ENCODE measurements at regions not wholly inside any gene's neighbourhood (a gene's known extent, or its start where the extent isn't known, plus 50 kb on each side); places are given as distances from the start of the nearest gene placed in this dataset.

GRCh38 chr6:109225946-109226345, 130.6 kb downstream of the CEP57L1 start (continued):
- TF ChIP-seq REST (IDR thresholded peaks at IDR 0.05; ENCODE audit: unreplicated experiment), result no peak
- TF ChIP-seq EZH2 (IDR thresholded peaks at IDR 0.05; ENCODE audit: low read depth, unreplicated experiment), result no peak
- TF ChIP-seq ETS1 (IDR thresholded peaks at IDR 0.05), result no peak
- no peak for TF ChIP-seq STAT1 (IDR thresholded peaks at IDR 0.05; ENCODE audit: unreplicated experiment)
- no peak for TF ChIP-seq EZH2phosphoT487 (IDR thresholded peaks at IDR 0.05; ENCODE audit: unreplicated experiment)
- no peak for TF ChIP-seq NANOG (IDR thresholded peaks at IDR 0.05; ENCODE audit: borderline replicate concordance)

GRCh38 chr6:109224994-109225393, 129.7 kb downstream of the CEP57L1 start:
- no peaks in the 10 kb centered on the region for H3K36me3 ChIP-seq (ENCODE audit: insufficient read depth)
- Mint-ChIP-seq H3K27me3 (ENCODE audit: insufficient read depth, low read depth, poor library complexity) (no peaks in the 10 kb centered on the region), H3K4me3 (no peak overlapping the region), H3K9me3 (no peaks in the 10 kb centered on the region), H3K27ac (no peak overlapping the region), H3K36me3 (ENCODE audit: low read depth) (no peaks in the 10 kb centered on the region), H3K4me1 (peaks cover 6% of the 10 kb centered on the region)
- H3K4me2 ChIP-seq, result no peak overlapping the region
- H3K27me3 ChIP-seq (ENCODE audit: insufficient read depth), result no peaks in the 10 kb centered on the region
- ATAC-seq (no peak), DNase-seq (ENCODE audit: low spot score) (no peak)
- H3K4me1 ChIP-seq (ENCODE audit: insufficient read depth), result no peaks in the 10 kb centered on the region
- H3K27ac ChIP-seq (ENCODE audit: low read depth), result no peak overlapping the region
- H2AFZ ChIP-seq, result no peak overlapping the region
- H3K4me3 ChIP-seq, result no peak overlapping the region
- no peaks in the 10 kb centered on the region for H3K9me2 ChIP-seq (ENCODE audit: insufficient read depth)
- H4K20me1 ChIP-seq (replicated peaks; ENCODE audit: insufficient read depth), result no peaks in the 10 kb centered on the region
- no peaks in the 10 kb centered on the region for H3F3A ChIP-seq (replicated peaks; ENCODE audit: low read depth)
- H3K79me2 ChIP-seq (replicated peaks; ENCODE audit: insufficient read depth), result no peaks in the 10 kb centered on the region
- TF ChIP-seq EZH2phosphoT487 (IDR thresholded peaks at IDR 0.05; ENCODE audit: unreplicated experiment) (no peak), CREB1 (CRISPR knock-in tag; IDR thresholded peaks at IDR 0.05; ENCODE audit: low read depth) (no peak), ZNF331 (CRISPR knock-in tag; IDR thresholded peaks at IDR 0.05; ENCODE audit: low read depth) (no peak), POLR2AphosphoS5 (IDR thresholded peaks at IDR 0.05; ENCODE audit: low read depth) (no peak), STAT1 (IDR thresholded peaks at IDR 0.05; ENCODE audit: unreplicated experiment) (no peak), NANOG (IDR thresholded peaks at IDR 0.05; ENCODE audit: borderline replicate concordance) (no peak), ETS1 (IDR thresholded peaks at IDR 0.05) (no peak), ZNF462 (CRISPR knock-in tag; IDR thresholded peaks at IDR 0.05) (no peak), ZNF114 (CRISPR knock-in tag; IDR thresholded peaks at IDR 0.05) (no peak)
